Fibroblast of lung (primary cell): ENCODE measurements at regions not wholly inside any gene's neighbourhood (a gene's known extent, or its start where the extent isn't known, plus 50 kb on each side); places are given as distances from the start of the nearest gene placed in this dataset.

Experiments used
- DNase-seq, 2 donors: peaks; one replicate each; pipeline versions ENCODE4 v3.0.0 to v3.0.0-alpha.2; 2010; ENCODE audit warnings: low read depth in 2 of 2
- H2AFZ ChIP-seq: 2 replicates; pipeline ENCODE4 v1.5.1; 2012; ENCODE audit warnings: low read length, control low read depth, inconsistent platforms
- H3K27ac ChIP-seq: 2 replicates; pipeline ENCODE4 v1.5.1; 2011; ENCODE audit warnings: low read length, control low read depth; ENCODE audit not compliant: insufficient read depth
- H3K27me3 ChIP-seq: 2 replicates; pipeline ENCODE4 v1.5.1; 2011; ENCODE audit warnings: mild to moderate bottlenecking, low read length; ENCODE audit not compliant: control insufficient read depth, insufficient read depth
- H3K36me3 ChIP-seq: 2 replicates; pipeline ENCODE4 v1.5.1; 2011; ENCODE audit warnings: low read length; ENCODE audit not compliant: control insufficient read depth, insufficient read depth
- H3K4me1 ChIP-seq: 2 replicates; pipeline ENCODE4 v1.5.1; 2011; ENCODE audit warnings: low read length; ENCODE audit not compliant: control insufficient read depth, insufficient read depth; ENCODE audit errors: extremely low read depth
- H3K4me2 ChIP-seq: 2 replicates; pipeline ENCODE4 v1.5.1; 2011; ENCODE audit warnings: low read length, control low read depth; ENCODE audit not compliant: insufficient read depth; ENCODE audit errors: extremely low read depth
- H3K4me3 ChIP-seq, 4 experiments: fragments of 200-600 bp in 1 of 4; sonication (generic) in 1 of 4; replicated peaks in 1 of 4; 2 replicates each; pipeline ENCODE4 v1.5.1; 2011 to 2016; ENCODE audit warnings: low read length in 4 of 4, low read depth in 3 of 4, mild to moderate bottlenecking in 3 of 4, control low read depth in 2 of 4, inconsistent platforms in 1 of 4, mixed read lengths in 1 of 4; ENCODE audit not compliant: insufficient read depth in 1 of 4; ENCODE audit errors: control extremely low read depth in 1 of 4
- H3K79me2 ChIP-seq: 2 replicates; pipeline ENCODE4 v1.5.1; 2012; ENCODE audit warnings: mild to moderate bottlenecking, low read length, inconsistent platforms; ENCODE audit not compliant: control insufficient read depth, insufficient read depth
- H3K9ac ChIP-seq: 2 replicates; pipeline ENCODE4 v1.5.1; 2011; ENCODE audit warnings: mild to moderate bottlenecking, low read length, control low read depth; ENCODE audit not compliant: insufficient read depth
- H3K9me3 ChIP-seq: 2 replicates; pipeline ENCODE4 v1.5.1; 2012; ENCODE audit warnings: low read depth, low read length; ENCODE audit not compliant: control insufficient read depth, insufficient read depth
- H4K20me1 ChIP-seq: 2 replicates; pipeline ENCODE4 v1.5.1; 2011; ENCODE audit warnings: low read length; ENCODE audit not compliant: control insufficient read depth, insufficient read depth; ENCODE audit errors: extremely low read depth
- EZH2 ChIP-seq: IDR thresholded peaks from 2 replicates; pipeline ENCODE4 v1.5.1; 2012; ENCODE audit warnings: low read length, control low read depth, mild to moderate bottlenecking; ENCODE audit errors: missing control alignments
- TF ChIP-seq, protein P1 (sequence below), 2 donors: IDR thresholded peaks in 1 of 2; conservative IDR thresholded peaks in 1 of 2; 1 replicate in 1 of 2; 2 replicates in 1 of 2; pipeline ENCODE4 v1.5.1; 2011 to 2012; ENCODE audit warnings: low read length in 2 of 2, control low read depth in 1 of 2, inconsistent platforms in 1 of 2, low read depth in 1 of 2, mild to moderate bottlenecking in 1 of 2

DNA sequence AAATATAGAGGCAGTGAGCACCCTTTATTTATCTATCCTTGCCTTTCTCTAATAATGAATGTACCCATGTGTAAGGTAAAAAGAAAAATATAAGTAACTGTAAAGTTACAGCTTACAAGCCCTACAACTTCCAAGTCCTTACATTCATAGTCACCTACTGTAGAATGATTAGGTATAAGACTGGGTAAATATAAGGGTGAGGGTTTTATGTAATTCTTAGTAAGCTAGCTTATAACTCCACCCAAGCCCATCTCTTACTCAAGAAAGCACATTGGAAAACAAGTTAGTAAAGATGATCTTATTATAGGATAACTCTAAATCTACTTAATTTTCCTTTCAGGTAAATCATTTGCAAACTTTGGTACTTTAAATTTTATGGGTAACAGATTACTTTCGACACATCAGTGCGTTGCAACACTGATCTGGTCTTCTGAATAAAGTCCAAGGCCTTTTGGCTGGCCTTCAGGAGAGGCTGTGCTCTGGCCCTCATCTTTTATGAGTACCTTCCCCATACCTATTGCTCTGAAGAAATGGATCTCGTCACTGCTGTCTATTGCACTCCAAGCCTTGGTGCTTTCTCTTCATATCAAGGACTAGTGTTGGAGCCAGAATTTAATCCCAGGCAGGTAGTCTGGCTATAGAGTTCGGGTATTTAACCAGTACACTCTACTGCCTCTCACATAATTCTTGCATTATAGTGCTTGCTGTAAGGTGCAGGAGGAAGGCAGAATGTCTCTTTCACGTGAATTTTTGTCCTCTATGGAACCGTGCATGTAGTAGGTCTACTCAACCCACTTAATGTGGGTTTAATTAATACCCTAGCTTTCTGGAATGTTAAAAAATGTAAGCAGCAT, 443.6 kb upstream of the AR start:
- H3K9ac ChIP-seq, result no peak overlapping the region
- no peaks in the 10 kb centered on the region for H3K4me1 ChIP-seq
- DNase-seq, result no peak
- H3K36me3 ChIP-seq, result no peaks in the 10 kb centered on the region
- H3K4me2 ChIP-seq, result no peak overlapping the region
- no peaks in the 10 kb centered on the region for H3K9me3 ChIP-seq
- H3K79me2 ChIP-seq, result no peaks in the 10 kb centered on the region
- TF ChIP-seq, protein P1, sequence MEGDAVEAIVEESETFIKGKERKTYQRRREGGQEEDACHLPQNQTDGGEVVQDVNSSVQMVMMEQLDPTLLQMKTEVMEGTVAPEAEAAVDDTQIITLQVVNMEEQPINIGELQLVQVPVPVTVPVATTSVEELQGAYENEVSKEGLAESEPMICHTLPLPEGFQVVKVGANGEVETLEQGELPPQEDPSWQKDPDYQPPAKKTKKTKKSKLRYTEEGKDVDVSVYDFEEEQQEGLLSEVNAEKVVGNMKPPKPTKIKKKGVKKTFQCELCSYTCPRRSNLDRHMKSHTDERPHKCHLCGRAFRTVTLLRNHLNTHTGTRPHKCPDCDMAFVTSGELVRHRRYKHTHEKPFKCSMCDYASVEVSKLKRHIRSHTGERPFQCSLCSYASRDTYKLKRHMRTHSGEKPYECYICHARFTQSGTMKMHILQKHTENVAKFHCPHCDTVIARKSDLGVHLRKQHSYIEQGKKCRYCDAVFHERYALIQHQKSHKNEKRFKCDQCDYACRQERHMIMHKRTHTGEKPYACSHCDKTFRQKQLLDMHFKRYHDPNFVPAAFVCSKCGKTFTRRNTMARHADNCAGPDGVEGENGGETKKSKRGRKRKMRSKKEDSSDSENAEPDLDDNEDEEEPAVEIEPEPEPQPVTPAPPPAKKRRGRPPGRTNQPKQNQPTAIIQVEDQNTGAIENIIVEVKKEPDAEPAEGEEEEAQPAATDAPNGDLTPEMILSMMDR (conservative IDR thresholded peaks at IDR 0.05 in 1 of 2, IDR thresholded peaks at IDR 0.05 in 1 of 2; ENCODE audit: low read depth in 1 of 2, low read length in 2 of 2), result no peak
- TF ChIP-seq EZH2, result no peak
- H3K27ac ChIP-seq, result no peak overlapping the region
- H3K4me3 ChIP-seq, result no peak overlapping the region
- H3K27me3 ChIP-seq, result no peaks in the 10 kb centered on the region
- H2AFZ ChIP-seq, result no peak overlapping the region
- no peaks in the 10 kb centered on the region for H4K20me1 ChIP-seq

DNA sequence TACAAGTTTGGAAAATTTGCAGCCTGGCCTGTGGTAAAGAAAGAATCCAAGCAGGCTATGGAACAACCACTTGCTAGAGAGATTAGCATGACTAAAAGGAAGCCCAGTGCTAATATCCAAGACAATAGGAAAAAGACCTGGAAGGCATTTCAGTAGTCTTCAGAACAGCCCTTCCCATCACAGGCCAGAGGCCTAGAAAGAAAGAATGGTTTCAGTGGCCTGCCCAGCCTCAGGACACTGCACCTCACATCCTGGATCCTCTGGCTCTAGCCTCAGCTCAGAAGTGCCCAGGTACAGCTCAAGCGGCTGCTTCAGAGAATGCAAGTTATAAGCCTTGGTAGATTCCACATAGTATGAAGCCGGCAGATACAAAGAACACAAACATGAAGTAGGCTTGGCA, 449.8 kb upstream of the AR start:
- DNase-seq, result no peak
- Histone ChIP-seq H3K27me3 (no peaks in the 10 kb centered on the region), H3K9ac (no peak overlapping the region), H4K20me1 (no peaks in the 10 kb centered on the region), H3K4me2 (no peak overlapping the region), H3K79me2 (no peaks in the 10 kb centered on the region), H3K36me3 (no peaks in the 10 kb centered on the region), H2AFZ (no peak overlapping the region), H3K4me1 (no peaks in the 10 kb centered on the region), H3K27ac (no peak overlapping the region), H3K9me3 (no peaks in the 10 kb centered on the region), H3K4me3 (no peak overlapping the region)
- TF ChIP-seq, protein P1 (conservative IDR thresholded peaks at IDR 0.05 in 1 of 2, IDR thresholded peaks at IDR 0.05 in 1 of 2; ENCODE audit: low read depth in 1 of 2, low read length in 2 of 2), result no peak
- TF ChIP-seq EZH2, result no peak

DNA sequence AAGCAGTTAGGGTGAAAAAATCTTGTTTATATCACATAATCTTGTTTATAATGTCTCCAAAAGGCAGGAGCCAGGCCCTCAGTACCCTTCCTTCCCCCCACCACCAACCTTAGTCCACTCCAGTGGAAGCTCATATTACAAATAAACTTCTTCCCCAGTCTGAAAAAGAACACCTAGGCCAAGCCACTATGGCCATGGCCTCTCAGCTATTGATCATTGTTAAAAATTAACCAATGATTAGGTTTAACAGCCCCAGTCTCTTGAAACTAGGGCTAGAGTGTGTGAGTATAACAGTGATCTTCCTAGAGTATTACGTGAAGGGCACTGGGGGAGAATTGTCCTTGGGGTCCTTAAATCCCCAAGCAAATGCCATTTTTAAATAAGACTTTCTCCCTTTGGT, 411.9 kb upstream of the EDA2R start:
- Histone ChIP-seq H3K27me3 (no peaks in the 10 kb centered on the region), H3K4me1 (no peaks in the 10 kb centered on the region), H3K27ac (no peak overlapping the region), H3K9ac (no peak overlapping the region), H3K9me3 (no peaks in the 10 kb centered on the region), H3K79me2 (no peaks in the 10 kb centered on the region), H3K4me3 (no peak overlapping the region), H4K20me1 (no peaks in the 10 kb centered on the region), H3K36me3 (no peaks in the 10 kb centered on the region), H2AFZ (no peak overlapping the region), H3K4me2 (no peak overlapping the region)
- TF ChIP-seq, protein P1 (conservative IDR thresholded peaks at IDR 0.05 in 1 of 2, IDR thresholded peaks at IDR 0.05 in 1 of 2; ENCODE audit: low read depth in 1 of 2, low read length in 2 of 2), result no peak
- no peak for TF ChIP-seq EZH2
- DNase-seq, result no peak
